AG04449 (cell line): ENCODE measurements at regions not wholly inside any gene's neighbourhood (a gene's known extent, or its start where the extent isn't known, plus 50 kb on each side); places are given as distances from the start of the nearest gene placed in this dataset.

ENCODE experiments used
- CTCF ChIA-PET: fragments of 350-600 bp; formaldehyde crosslinking; extraction: SDS; loops from one replicate; lab custom pipeline; 2021; ENCODE audit warnings: antibody characterized with exemption; lab: Yijun Ruan, JAX
- POLR2A ChIA-PET: fragments of 400-600, 350-600 bp; formaldehyde crosslinking; extraction: SDS; loops from one replicate; lab custom pipeline; 2020; ENCODE audit warnings: antibody characterized with exemption, inconsistent platforms; lab: Yijun Ruan, JAX
- DNase-seq: peaks from one replicate; pipeline ENCODE4 v3.0.0-alpha.2; 2010; ENCODE audit warnings: low read depth, low spot score
- H3K4me3 ChIP-seq: 2 replicates; pipeline ENCODE4 v1.5.1; 2011; ENCODE audit warnings: low read depth, mild to moderate bottlenecking, control low read depth, low read length
- TF ChIP-seq, protein P1 (sequence below): IDR thresholded peaks from one replicate; pipeline ENCODE4 v1.5.1; 2011; ENCODE audit warnings: mild to moderate bottlenecking, moderate library complexity, low read length, control low read depth, inconsistent platforms; ENCODE audit not compliant: insufficient read depth; ENCODE audit errors: missing control alignments

DNA sequence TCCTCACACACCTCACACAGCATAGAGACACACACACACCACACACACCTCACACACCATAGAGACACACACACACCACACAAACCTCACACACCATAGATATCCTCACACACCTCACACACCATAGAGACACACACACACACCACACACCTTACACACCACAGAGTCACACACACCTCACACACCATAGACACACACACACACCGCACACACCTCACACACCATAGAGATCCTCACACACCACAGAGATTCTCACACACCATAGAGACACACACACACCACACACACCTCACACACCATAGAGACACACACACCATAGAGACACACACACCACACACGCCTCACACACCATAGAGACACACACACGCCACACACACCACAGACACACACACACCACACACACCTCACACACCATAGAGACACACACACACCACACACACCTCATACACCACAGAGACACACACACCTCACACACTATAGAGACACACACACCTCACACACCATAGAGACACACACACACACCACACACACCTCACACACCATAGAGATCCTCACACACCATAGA lies 270.6 kb downstream of the CYRIA start:
- no peak overlapping the region for H3K4me3 ChIP-seq
- no peak for DNase-seq
- ChIA-PET CTCF (no interaction called here), POLR2A (no interaction called here)
- TF ChIP-seq, protein P1, sequence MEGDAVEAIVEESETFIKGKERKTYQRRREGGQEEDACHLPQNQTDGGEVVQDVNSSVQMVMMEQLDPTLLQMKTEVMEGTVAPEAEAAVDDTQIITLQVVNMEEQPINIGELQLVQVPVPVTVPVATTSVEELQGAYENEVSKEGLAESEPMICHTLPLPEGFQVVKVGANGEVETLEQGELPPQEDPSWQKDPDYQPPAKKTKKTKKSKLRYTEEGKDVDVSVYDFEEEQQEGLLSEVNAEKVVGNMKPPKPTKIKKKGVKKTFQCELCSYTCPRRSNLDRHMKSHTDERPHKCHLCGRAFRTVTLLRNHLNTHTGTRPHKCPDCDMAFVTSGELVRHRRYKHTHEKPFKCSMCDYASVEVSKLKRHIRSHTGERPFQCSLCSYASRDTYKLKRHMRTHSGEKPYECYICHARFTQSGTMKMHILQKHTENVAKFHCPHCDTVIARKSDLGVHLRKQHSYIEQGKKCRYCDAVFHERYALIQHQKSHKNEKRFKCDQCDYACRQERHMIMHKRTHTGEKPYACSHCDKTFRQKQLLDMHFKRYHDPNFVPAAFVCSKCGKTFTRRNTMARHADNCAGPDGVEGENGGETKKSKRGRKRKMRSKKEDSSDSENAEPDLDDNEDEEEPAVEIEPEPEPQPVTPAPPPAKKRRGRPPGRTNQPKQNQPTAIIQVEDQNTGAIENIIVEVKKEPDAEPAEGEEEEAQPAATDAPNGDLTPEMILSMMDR = no peak

DNA sequence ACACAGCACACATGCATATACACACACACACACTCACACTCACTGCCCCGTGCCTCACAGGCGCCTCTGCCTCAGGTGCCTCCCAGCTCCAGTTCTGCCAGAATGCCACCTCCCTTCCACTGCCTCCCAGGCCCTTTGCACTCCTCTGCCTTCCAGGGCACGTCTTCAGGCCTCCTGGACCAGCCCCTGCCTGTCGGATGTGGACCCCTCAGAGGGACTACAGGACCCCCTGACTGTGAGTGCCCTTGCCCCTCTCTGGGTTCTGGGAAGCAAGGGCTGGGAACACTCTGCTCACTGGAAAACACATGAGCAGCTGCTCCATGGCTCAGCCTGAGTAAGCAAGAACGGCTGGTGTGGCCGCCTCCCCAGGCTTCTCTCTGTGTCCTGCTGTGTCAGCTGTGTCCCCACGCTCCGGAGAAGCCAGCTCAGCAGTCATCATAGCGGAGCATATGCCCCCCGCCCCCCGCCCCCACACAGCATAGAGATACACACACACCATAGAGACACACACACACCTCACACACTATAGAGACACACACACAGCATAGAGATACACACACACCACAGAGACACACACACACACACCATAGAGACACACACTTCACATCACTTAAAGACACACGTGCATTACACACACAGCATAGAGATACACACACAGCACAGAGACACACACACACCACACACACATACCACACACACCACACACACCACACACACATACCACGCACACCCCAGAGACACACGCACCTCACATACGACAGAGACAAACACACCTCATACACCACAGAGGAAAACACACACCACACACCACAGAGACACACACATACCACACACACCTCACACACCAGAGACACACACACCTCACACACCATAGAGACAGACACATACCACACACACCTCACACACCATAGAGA lies 271.3 kb downstream of the CYRIA start:
- H3K4me3 ChIP-seq = no peak overlapping the region
- TF ChIP-seq, protein P1 = no peak
- CTCF ChIA-PET = no interaction called here
- POLR2A ChIA-PET = no interaction called here
- no peak for DNase-seq

DNA sequence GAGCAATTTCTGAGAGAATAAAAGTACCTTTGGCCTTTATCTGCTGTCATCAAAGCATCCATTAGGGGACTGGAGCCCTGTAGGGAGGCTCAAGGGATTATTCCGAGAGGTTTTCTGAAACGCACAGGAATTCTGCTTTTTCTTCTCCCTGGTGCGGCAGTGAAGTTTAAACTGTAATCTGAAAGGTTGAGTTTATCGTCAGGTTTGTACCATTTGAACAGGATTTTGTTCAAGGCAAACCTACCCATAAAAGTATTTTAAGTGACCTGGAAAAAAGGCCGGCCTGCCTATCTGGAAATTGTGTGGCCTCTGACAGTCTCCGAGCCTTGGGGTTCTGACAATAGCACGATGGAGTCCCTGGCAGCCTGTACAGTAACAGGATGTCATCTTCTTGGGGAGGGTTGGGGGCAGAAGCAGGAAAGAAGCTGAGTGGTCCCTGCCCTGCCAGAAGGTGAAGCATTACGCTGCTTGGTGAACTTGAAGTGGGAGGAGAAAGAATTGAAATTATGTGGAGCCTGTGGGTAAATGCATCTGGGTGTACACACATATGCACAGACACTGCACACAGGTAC lies 272.0 kb downstream of the CYRIA start:
- CTCF ChIA-PET = no interaction called here
- POLR2A ChIA-PET = no interaction called here
- TF ChIP-seq, protein P1 = no peak
- no peak overlapping the region for H3K4me3 ChIP-seq
- DNase-seq = no peak

DNA sequence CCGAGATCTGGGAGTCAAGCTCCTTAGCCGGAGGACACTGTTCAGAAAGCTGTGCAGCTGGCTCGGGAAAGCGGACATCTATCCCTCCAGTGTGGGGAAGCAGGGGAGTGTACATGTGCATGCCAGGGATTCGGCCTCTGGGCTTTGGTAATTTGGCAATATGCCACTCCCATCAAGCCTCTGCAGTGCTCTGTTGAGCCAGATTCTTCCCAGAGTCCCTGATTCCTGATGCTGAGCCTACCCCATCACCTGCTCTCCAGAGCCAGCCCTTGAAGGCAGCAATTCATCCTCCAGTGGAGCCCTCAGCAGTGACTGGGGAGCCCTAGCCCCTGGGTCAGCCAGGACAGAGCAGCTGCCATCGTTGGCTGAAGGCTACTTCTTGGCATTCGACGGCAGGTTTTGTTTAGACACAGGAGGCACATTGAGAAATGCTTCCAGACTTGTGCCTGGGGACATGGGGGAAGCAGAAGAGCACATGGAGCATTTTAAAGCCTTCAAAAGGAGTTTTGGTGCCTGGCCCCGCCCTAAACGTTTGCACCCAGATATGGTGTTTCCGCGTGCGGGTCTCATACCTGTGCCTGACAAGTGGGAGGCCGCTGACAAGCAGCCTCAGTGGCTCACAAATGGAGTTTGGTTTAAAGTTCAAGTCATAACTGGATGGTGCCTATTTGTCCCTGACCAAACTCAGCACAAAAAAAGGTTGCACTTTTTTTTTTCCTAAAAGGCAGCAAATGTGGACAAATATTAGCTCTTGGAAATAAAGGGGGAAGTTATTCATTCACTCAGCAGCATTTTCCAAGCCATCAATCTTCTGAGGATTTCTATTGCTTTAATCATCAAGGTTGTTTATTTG lies 272.8 kb downstream of the CYRIA start:
- ChIA-PET POLR2A (no interaction called here), CTCF (no interaction called here)
- no peak overlapping the region for H3K4me3 ChIP-seq
- TF ChIP-seq, protein P1 = no peak
- DNase-seq = no peak

DNA sequence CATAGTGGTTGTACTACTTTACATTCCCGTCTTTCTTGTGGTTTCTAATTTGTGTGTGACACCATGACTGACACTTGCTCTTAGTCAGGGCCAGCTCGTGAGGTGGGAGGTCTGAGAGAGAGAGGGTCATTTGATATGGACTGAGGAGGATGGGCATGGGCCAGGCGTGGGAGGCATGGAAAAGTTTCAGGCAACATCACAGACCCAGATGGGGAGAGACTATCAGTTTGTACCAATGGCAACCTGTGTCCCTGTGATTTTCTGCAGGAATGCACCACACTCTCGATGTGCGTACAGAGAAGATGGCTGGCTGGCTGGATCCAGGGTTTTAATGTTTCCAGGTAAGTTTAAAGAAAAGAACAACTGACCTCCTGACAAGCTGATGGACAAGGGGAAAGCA lies 273.6 kb downstream of the CYRIA start:
- CTCF ChIA-PET = no interaction called here
- POLR2A ChIA-PET = no interaction called here
- H3K4me3 ChIP-seq = no peak overlapping the region
- TF ChIP-seq, protein P1 = no peak
- DNase-seq = no peak

DNA sequence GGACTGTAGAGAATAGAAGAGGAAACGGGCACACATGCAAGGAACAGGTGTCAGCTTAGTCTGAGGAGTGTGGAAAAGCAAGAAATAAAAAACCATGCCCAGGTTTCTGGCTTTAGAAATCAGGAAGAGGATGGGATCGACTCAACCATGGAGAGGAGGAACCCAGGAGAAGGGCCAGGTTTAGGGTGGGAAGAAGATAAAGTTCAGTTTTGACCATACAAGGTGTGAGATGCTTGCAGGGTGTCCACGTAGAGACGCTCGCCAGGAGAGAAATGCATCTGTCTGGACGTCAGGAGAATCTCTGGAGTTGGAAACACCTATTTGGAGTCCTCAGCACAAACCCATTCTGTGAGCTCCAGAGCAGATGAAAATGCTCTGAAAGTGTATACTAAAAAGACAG lies 275.1 kb downstream of the CYRIA start:
- ChIA-PET CTCF (no interaction called here), POLR2A (no interaction called here)
- TF ChIP-seq, protein P1 = no peak

More for the DNA sequence above, 275.1 kb downstream of the CYRIA start:
- H3K4me3 ChIP-seq = no peak overlapping the region
- no peak for DNase-seq
